Stimulated activated CD4-positive, alpha-beta T cell treated with anti-CD3 and anti-CD28 coated beads, Interleukin-15, amount 100 ng/mL, for 48 hours (primary cell): ENCODE measurements at regions not wholly inside any gene's neighbourhood (a gene's known extent, or its start where the extent isn't known, plus 50 kb on each side); places are given as distances from the start of the nearest gene placed in this dataset.

Experiments
- DNase-seq, 2 donors: peaks; one replicate each; pipeline ENCODE4 v3.0.0-alpha.2; 2020; ENCODE audit warnings: low read depth in 2 of 2

DNA sequence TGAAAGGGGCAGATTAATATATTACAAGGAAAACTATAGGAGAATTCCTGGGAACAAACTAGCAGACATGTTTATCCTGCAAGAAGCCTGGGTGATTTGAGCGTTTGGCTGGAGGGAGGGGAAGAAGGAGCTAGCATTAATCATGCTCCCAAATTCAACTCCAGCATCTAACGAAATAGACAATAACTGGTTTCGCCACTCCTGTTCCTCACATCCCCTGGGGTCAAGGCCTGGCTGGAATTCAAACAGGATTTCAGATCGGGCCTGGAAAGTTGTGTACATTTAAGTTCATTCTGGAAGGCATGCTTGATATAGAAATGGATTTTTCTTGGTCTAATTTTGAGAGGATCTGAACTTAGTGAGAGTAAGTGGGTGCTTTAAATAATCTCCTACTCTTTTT, 126.1 kb upstream of the CTAGE1 start:
- no peak for DNase-seq

GRCh38 chr18:22544626-22545025, 126.9 kb upstream of the CTAGE1 start:
- no peak for DNase-seq

- DNase-seq: no peak
Measured at GRCh38 chr18:22545066-22545760, 127.5 kb upstream of the CTAGE1 start.

DNA sequence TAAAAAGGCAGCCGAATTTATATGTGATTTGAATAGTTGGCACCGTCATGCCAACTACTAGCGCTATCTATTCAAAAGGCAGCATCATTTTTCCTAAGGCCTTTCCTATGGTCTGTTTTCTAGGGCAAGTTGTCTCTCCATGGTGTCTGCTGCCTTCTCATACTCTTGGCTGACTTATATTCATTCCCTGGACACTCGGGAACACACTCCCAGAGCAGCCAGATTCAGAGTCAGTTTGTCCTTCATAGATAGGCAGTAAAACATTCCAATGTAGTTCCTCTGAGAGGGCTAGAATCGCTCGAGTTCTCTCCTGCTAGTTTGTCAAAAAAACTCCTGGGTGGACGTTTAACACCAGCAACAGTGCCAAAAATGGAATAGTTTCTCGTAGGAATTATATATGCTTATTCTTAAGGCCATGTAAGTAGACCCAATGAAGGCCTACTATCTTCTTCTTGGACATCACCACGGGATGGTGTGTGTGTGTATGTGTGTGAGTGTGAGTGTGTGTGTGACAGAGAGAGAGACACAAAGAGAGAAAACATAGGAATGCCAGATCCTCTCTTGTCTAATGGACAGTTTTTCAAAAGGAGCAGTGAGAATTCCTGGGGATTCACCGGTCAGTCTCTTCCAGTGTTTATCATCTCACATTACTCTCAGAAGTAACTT, 129.3 kb upstream of the CTAGE1 start:
- DNase-seq: no peak

GRCh38 chr18:22547807-22548561, 130.3 kb upstream of the CTAGE1 start:
- DNase-seq: no peak

GRCh38 chr18:22549260-22549937, 131.7 kb upstream of the CTAGE1 start:
- no peak for DNase-seq

DNA sequence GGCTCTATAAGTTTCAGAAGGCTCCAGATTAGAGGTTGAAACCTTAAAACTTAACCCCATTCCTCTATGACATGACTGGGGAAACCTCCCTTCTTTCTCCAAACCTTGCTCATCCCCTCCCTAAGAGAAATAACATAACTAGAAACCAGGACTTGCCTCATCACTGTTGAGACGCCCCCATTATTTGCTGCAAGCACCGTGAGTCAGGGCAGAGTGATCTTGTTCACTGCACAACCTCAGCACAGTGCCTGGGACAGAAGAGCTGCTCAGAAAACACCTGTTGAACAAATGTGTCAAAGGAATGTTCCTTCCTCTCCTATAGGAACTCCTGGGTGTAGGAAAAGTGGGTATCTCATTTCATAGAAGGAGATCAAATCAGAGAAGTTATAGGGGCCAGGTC, 132.7 kb upstream of the CTAGE1 start:
- DNase-seq: no peak

- no peak for DNase-seq
Measured at GRCh38 chr18:22550861-22551260, 133.1 kb upstream of the CTAGE1 start.

GRCh38 chr18:22551536-22552151, 133.9 kb upstream of the CTAGE1 start:
- DNase-seq: no peak

GRCh38 chr18:22552254-22552653, 134.5 kb upstream of the CTAGE1 start:
- no peak for DNase-seq

DNA sequence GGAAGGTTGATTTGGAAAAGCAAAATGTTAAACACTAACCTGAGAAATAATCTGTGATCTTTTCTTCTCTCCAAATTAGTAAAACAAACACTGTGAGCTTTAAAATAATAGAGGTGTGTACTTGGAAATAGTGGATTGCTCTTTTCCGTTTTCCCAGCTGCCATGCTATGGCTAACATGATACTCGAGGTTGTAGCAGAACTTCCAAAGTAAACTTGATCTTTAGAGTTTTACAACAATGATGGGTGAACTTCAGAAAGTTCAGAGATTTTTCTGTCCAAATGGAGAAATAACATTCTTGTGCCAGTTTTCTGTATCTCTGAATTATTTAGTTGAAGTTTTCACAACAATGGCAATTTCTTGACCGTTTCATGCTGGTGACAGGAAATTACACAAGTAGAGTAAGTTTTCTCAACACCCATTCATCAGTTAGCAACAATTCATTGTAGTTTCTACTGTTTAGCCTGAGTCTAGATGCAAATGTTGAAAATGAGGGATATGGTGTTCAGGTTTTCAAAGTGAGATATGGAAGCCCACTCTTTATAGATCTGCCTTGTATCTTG, 135.3 kb upstream of the CTAGE1 start:
- DNase-seq: no peak

DNA sequence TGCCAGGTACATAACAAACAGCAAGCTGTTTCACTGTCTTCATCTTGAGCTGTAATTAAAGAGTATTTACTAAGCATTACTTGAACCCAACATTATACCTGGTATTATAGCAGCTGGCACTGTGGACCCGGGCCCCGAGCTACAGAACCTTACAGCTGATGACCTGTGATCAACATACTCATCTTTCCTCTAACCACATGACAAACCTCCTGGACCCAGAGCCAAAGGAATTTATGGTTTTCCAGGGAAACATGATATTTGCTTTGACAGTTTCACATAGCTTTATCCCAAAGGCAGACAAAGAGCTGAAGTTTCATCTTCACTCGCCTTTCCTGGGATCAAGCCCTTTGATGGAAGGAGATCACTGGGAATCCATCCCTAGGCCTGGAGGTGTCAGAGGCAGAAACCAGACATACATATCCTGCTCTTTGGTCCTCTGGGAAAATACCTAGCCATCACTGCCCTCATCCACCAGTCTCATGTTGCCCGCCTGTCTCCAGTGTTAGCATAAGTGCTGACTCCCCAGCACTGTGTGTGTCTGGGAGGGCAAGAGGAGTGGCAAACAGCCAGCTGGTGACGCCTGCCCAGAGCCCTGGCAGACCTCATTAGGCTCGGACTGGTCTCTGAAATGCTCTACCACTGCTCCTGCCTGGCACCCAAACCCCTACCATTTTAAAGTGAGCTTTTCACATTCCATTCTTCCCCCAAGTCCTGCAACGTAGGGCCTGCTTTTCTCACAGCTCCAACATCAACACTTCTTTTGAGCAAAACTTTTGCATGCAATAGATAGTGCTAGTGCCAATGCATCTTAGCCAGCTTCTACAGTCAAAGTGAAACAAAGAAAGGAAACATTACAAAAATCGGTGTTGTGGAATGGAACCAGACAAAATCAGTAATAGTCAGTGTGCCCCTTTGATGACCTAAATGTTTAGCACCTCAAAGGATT, 138.8 kb upstream of the CTAGE1 start:
- no peak for DNase-seq

- DNase-seq: no peak
Measured at GRCh38 chr18:22557168-22557941, 139.6 kb upstream of the CTAGE1 start.

DNA sequence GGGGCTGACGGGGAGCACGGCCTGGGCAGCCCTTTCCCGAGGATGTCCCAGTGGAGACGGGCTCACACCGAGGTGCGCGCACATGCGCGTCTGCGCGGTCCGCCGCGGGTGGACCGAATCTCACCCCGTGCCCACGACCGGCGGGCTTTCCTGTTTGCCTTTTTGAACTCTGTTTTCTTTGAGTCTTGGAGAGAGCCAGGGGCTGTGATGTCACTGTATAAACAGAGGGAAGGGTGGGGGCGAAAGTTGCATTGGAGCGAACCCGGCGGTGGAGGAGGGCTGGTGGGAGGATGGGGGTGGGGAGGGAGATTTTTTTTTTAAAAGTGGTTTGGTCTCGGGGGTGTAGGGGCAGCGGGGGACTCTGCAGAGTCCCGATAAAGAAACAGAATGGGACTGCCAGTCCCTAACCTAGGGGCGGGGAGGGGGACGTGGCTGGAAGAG, 141.2 kb upstream of the CTAGE1 start:
- no peak for DNase-seq

GRCh38 chr18:22559414-22560274, 141.9 kb upstream of the CTAGE1 start:
- DNase-seq: no peak

DNA sequence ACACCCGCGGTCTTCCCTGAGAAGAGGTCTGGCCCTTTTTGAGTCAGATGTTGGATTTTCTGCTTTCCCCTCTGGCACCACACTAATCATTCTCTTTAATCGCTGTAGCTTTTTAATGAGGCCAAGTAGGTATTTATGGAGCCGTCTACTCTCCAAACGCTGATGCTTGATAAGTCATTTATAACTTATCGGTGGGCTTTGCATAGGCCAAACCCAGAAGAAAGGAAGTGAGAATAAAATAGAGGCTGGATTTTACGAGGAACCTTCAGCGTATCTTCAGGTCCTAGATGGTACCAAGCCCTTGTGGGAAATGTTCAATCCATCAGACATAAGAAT, 142.5 kb upstream of the CTAGE1 start:
- no peak for DNase-seq

DNA sequence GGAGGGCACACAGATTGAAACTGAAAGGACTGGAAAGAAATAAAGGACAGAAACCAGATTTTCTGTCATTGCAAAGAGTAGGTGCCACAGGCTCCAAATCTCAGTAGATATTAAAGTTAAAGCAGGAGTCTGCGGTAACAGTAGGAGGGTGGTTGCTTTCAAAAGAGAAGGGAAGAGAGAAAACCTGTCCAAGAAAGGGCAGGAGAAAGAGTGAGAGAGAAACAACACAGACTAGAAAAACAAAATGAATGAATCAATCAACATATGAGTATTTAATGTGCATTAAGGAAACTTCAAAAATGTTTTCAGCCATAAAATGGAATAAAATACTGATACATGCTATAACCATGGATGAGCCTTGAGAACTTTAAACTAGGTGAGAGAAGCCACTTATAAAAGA, 143.1 kb upstream of the CTAGE1 start:
- DNase-seq: no peak

GRCh38 chr18:22563164-22563583, 145.5 kb upstream of the CTAGE1 start:
- no peak for DNase-seq

DNA sequence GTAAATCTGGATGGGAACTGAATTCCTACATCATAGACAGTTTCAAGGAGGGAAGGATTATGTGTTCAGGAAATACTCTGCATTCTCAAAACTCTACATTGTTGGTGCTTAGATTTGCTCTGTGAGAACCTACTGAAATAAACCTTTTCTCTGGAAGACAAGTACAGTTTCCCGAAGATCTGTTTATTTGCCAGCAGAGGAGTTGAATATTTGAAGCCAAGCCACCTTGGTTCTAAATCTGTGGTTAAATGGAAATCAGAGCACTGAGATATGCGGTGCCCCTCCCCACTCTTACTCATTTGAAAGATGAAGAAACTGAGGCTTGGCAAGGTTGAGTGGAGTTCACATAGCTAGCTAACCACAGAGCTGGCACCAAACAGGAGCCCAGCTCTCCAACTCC, 146.3 kb upstream of the CTAGE1 start:
- DNase-seq: no peak
